ENCODE measurements at regions not wholly inside any gene's neighbourhood (a gene's known extent, or its start where the extent isn't known, plus 50 kb on each side); places are given as distances from the start of the nearest gene placed in this dataset.

GRCh38 chr4:135007400-135007799 is 805.8 kb upstream of the PABPC4L start:
- TF ChIP-seq, protein P1, sequence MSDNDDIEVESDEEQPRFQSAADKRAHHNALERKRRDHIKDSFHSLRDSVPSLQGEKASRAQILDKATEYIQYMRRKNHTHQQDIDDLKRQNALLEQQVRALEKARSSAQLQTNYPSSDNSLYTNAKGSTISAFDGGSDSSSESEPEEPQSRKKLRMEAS (IDR thresholded peaks at IDR 0.05): no peak
- TF ChIP-seq TCF12 (IDR thresholded peaks at IDR 0.05; ENCODE audit: low read depth) (no peak), NFIC (IDR thresholded peaks at IDR 0.05) (no peak), RAD21 (IDR thresholded peaks at IDR 0.05; ENCODE audit: low read depth) (no peak), EGR1 (IDR thresholded peaks at IDR 0.05) (no peak), YY1 (IDR thresholded peaks at IDR 0.05; ENCODE audit: low read depth) (no peak), EP300 (IDR thresholded peaks at IDR 0.05; ENCODE audit: borderline replicate concordance) (no peak), CEBPB (IDR thresholded peaks at IDR 0.05) (no peak)
- TF ChIP-seq, protein P2, sequence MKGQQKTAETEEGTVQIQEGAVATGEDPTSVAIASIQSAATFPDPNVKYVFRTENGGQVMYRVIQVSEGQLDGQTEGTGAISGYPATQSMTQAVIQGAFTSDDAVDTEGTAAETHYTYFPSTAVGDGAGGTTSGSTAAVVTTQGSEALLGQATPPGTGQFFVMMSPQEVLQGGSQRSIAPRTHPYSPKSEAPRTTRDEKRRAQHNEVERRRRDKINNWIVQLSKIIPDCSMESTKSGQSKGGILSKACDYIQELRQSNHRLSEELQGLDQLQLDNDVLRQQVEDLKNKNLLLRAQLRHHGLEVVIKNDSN (IDR thresholded peaks at IDR 0.05): no peak
- TF ChIP-seq, protein P3, sequence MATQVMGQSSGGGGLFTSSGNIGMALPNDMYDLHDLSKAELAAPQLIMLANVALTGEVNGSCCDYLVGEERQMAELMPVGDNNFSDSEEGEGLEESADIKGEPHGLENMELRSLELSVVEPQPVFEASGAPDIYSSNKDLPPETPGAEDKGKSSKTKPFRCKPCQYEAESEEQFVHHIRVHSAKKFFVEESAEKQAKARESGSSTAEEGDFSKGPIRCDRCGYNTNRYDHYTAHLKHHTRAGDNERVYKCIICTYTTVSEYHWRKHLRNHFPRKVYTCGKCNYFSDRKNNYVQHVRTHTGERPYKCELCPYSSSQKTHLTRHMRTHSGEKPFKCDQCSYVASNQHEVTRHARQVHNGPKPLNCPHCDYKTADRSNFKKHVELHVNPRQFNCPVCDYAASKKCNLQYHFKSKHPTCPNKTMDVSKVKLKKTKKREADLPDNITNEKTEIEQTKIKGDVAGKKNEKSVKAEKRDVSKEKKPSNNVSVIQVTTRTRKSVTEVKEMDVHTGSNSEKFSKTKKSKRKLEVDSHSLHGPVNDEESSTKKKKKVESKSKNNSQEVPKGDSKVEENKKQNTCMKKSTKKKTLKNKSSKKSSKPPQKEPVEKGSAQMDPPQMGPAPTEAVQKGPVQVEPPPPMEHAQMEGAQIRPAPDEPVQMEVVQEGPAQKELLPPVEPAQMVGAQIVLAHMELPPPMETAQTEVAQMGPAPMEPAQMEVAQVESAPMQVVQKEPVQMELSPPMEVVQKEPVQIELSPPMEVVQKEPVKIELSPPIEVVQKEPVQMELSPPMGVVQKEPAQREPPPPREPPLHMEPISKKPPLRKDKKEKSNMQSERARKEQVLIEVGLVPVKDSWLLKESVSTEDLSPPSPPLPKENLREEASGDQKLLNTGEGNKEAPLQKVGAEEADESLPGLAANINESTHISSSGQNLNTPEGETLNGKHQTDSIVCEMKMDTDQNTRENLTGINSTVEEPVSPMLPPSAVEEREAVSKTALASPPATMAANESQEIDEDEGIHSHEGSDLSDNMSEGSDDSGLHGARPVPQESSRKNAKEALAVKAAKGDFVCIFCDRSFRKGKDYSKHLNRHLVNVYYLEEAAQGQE (IDR thresholded peaks at IDR 0.05; ENCODE audit: low read depth): no peak

GRCh38 chr4:134999169-134999568 is 797.6 kb upstream of the PABPC4L start:
- TF ChIP-seq CEBPB (IDR thresholded peaks at IDR 0.05) (no peak), ZBTB7A (IDR thresholded peaks at IDR 0.05; ENCODE audit: low read depth) (no peak), NFIC (IDR thresholded peaks at IDR 0.05) (no peak), RAD21 (IDR thresholded peaks at IDR 0.05; ENCODE audit: low read depth) (no peak), TCF12 (IDR thresholded peaks at IDR 0.05; ENCODE audit: low read depth) (no peak), FOXM1 (IDR thresholded peaks at IDR 0.05; ENCODE audit: borderline replicate concordance, low read depth) (no peak), TAF1 (IDR thresholded peaks at IDR 0.05; ENCODE audit: low read depth) (no peak), TEAD4 (IDR thresholded peaks at IDR 0.05) (no peak), EP300 (IDR thresholded peaks at IDR 0.05; ENCODE audit: borderline replicate concordance) (no peak), EGR1 (IDR thresholded peaks at IDR 0.05) (no peak), CREB1 (IDR thresholded peaks at IDR 0.05; ENCODE audit: low read depth) (no peak), YY1 (IDR thresholded peaks at IDR 0.05; ENCODE audit: low read depth) (no peak)
- TF ChIP-seq, protein P1 (IDR thresholded peaks at IDR 0.05): no peak
- TF ChIP-seq, protein P2 (IDR thresholded peaks at IDR 0.05): no peak
- TF ChIP-seq, protein P3 (IDR thresholded peaks at IDR 0.05; ENCODE audit: low read depth): no peak

- TF ChIP-seq CEBPB (IDR thresholded peaks at IDR 0.05): no peak
- no peak for TF ChIP-seq YY1 (IDR thresholded peaks at IDR 0.05; ENCODE audit: low read depth)
- TF ChIP-seq, protein P3 (IDR thresholded peaks at IDR 0.05; ENCODE audit: low read depth): no peak
- TF ChIP-seq FOXM1 (IDR thresholded peaks at IDR 0.05; ENCODE audit: borderline replicate concordance, low read depth): no peak
Observed at GRCh38 chr4:134961963-134962362, 760.4 kb upstream of the PABPC4L start.

GRCh38 chr4:134958862-134959261 is 757.3 kb upstream of the PABPC4L start:
- TF ChIP-seq TAF1 (IDR thresholded peaks at IDR 0.05; ENCODE audit: low read depth) (no peak), ZBTB7A (IDR thresholded peaks at IDR 0.05; ENCODE audit: low read depth) (no peak), CEBPB (IDR thresholded peaks at IDR 0.05) (no peak), TCF12 (IDR thresholded peaks at IDR 0.05; ENCODE audit: low read depth) (no peak), FOXM1 (IDR thresholded peaks at IDR 0.05; ENCODE audit: borderline replicate concordance, low read depth) (no peak), RAD21 (IDR thresholded peaks at IDR 0.05; ENCODE audit: low read depth) (no peak), NFIC (IDR thresholded peaks at IDR 0.05) (no peak), CREB1 (IDR thresholded peaks at IDR 0.05; ENCODE audit: low read depth) (no peak), EGR1 (IDR thresholded peaks at IDR 0.05) (no peak), YY1 (IDR thresholded peaks at IDR 0.05; ENCODE audit: low read depth) (no peak), TEAD4 (IDR thresholded peaks at IDR 0.05) (no peak)
- TF ChIP-seq, protein P1 (IDR thresholded peaks at IDR 0.05): no peak
- TF ChIP-seq, protein P3 (IDR thresholded peaks at IDR 0.05; ENCODE audit: low read depth): no peak
- TF ChIP-seq, protein P2 (IDR thresholded peaks at IDR 0.05): no peak
